ENCODE measurements at regions not wholly inside any gene's neighbourhood (a gene's known extent, or its start where the extent isn't known, plus 50 kb on each side); places are given as distances from the start of the nearest gene placed in this dataset.

GRCh38 chr1:235019961-235020360, 108.7 kb downstream of the TOMM20 start:
- TF ChIP-seq, protein P1, sequence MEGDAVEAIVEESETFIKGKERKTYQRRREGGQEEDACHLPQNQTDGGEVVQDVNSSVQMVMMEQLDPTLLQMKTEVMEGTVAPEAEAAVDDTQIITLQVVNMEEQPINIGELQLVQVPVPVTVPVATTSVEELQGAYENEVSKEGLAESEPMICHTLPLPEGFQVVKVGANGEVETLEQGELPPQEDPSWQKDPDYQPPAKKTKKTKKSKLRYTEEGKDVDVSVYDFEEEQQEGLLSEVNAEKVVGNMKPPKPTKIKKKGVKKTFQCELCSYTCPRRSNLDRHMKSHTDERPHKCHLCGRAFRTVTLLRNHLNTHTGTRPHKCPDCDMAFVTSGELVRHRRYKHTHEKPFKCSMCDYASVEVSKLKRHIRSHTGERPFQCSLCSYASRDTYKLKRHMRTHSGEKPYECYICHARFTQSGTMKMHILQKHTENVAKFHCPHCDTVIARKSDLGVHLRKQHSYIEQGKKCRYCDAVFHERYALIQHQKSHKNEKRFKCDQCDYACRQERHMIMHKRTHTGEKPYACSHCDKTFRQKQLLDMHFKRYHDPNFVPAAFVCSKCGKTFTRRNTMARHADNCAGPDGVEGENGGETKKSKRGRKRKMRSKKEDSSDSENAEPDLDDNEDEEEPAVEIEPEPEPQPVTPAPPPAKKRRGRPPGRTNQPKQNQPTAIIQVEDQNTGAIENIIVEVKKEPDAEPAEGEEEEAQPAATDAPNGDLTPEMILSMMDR (IDR thresholded peaks at IDR 0.05), result no peak
- TF ChIP-seq TAF1 (IDR thresholded peaks at IDR 0.05; ENCODE audit: borderline replicate concordance, low read depth, low read length) (no peak), ZBTB33 (IDR thresholded peaks at IDR 0.05; ENCODE audit: borderline replicate concordance, low read depth) (no peak), NRF1 (IDR thresholded peaks at IDR 0.05; ENCODE audit: low read depth, low read length) (no peak), RCOR1 (IDR thresholded peaks at IDR 0.05; ENCODE audit: low read length) (no peak), USF2 (IDR thresholded peaks at IDR 0.05; ENCODE audit: borderline replicate concordance, low read depth, low read length) (no peak), SIN3A (IDR thresholded peaks at IDR 0.05; ENCODE audit: borderline replicate concordance, low read depth, low read length) (no peak), ELF1 (IDR thresholded peaks at IDR 0.05) (no peak), EZH2phosphoT487 (IDR thresholded peaks at IDR 0.05; ENCODE audit: borderline replicate concordance, low read depth) (no peak), MEF2A (IDR thresholded peaks at IDR 0.05; ENCODE audit: borderline replicate concordance, low read depth) (no peak), YY1 (IDR thresholded peaks at IDR 0.05; ENCODE audit: low read depth) (no peak), MAX (IDR thresholded peaks at IDR 0.05; ENCODE audit: low read depth) (no peak), TCF12 (IDR thresholded peaks at IDR 0.05) (no peak)
- TF ChIP-seq, protein P2, sequence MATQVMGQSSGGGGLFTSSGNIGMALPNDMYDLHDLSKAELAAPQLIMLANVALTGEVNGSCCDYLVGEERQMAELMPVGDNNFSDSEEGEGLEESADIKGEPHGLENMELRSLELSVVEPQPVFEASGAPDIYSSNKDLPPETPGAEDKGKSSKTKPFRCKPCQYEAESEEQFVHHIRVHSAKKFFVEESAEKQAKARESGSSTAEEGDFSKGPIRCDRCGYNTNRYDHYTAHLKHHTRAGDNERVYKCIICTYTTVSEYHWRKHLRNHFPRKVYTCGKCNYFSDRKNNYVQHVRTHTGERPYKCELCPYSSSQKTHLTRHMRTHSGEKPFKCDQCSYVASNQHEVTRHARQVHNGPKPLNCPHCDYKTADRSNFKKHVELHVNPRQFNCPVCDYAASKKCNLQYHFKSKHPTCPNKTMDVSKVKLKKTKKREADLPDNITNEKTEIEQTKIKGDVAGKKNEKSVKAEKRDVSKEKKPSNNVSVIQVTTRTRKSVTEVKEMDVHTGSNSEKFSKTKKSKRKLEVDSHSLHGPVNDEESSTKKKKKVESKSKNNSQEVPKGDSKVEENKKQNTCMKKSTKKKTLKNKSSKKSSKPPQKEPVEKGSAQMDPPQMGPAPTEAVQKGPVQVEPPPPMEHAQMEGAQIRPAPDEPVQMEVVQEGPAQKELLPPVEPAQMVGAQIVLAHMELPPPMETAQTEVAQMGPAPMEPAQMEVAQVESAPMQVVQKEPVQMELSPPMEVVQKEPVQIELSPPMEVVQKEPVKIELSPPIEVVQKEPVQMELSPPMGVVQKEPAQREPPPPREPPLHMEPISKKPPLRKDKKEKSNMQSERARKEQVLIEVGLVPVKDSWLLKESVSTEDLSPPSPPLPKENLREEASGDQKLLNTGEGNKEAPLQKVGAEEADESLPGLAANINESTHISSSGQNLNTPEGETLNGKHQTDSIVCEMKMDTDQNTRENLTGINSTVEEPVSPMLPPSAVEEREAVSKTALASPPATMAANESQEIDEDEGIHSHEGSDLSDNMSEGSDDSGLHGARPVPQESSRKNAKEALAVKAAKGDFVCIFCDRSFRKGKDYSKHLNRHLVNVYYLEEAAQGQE (IDR thresholded peaks at IDR 0.05; ENCODE audit: low read depth, low read length), result no peak

Data from SK-N-SH (cell line).